Upper lobe of left lung (tissue), 4 donors: ENCODE measurements at regions not wholly inside any gene's neighbourhood (a gene's known extent, or its start where the extent isn't known, plus 50 kb on each side); places are given as distances from the start of the nearest gene placed in this dataset.

Experiments used
- CTCF ChIP-seq, 6 experiments: fragments of 450-650 bp in 4 of 6; fragments of 200-600 bp in 2 of 6; sonication (generic) in 2 of 6; IDR thresholded peaks; one replicate each; pipeline ENCODE4 v1.5.1; 2016 to 2019; ENCODE audit warnings: antibody characterized with exemption in 6 of 6
- EP300 ChIP-seq, 4 donors: sonication (generic); formaldehyde crosslinking; IDR thresholded peaks; one replicate each; pipeline ENCODE4 v1.5.1; 2017; ENCODE audit warnings: antibody characterized with exemption in 4 of 4, control low read depth in 2 of 4
- POLR2A ChIP-seq, 4 donors: fragments of 450-650 bp; IDR thresholded peaks; one replicate each; pipeline ENCODE4 v1.5.1; 2016 to 2017; ENCODE audit warnings: antibody characterized with exemption in 4 of 4, mild to moderate bottlenecking in 2 of 4
- POLR2AphosphoS5 ChIP-seq, 2 donors: sonication (generic); formaldehyde crosslinking; IDR thresholded peaks; one replicate each; pipeline ENCODE4 v1.5.1; 2017; ENCODE audit warnings: antibody characterized with exemption in 2 of 2

GRCh38 chr2:13950761-13951160 is 681.8 kb upstream of the LRATD1 start:
- no peak for TF ChIP-seq EP300 (IDR thresholded peaks at IDR 0.05)
- TF ChIP-seq CTCF (IDR thresholded peaks at IDR 0.05) = no peak
- no peak for TF ChIP-seq POLR2AphosphoS5 (IDR thresholded peaks at IDR 0.05)
- TF ChIP-seq POLR2A (IDR thresholded peaks at IDR 0.05) = no peak
